ENCODE measurements at regions not wholly inside any gene's neighbourhood (a gene's known extent, or its start where the extent isn't known, plus 50 kb on each side); places are given as distances from the start of the nearest gene placed in this dataset.

GRCh38 chr7:32171248-32171647 lies 101.0 kb upstream of the PDE1C start:
- TF ChIP-seq CTCF (IDR thresholded peaks at IDR 0.05 in 4 of 5, conservative IDR thresholded peaks at IDR 0.05 in 1 of 5) (no peak), POLR2A (IDR thresholded peaks at IDR 0.05) (no peak)

Measured in gastrocnemius medialis (tissue), 4 donors.